GM12878 (cell line): ENCODE measurements at regions not wholly inside any gene's neighbourhood (a gene's known extent, or its start where the extent isn't known, plus 50 kb on each side); places are given as distances from the start of the nearest gene placed in this dataset.

Experiments used
- ATAC-seq: fragments of 200-7000 bp; cut with Tn5 transposase; 3 replicates; pipeline ENCODE4 v1.9.1; 2020; ENCODE audit warnings: mild to moderate bottlenecking, moderate library complexity
- BruUV-seq: library from RNA; stranded (reverse); fragments of 400-500 nt; replicated peaks from 2 replicates; lab custom pipeline; 2021; lab: Mats Ljungman, UMichigan
- CTCF ChIA-PET: fragments of 300-600 bp; sonication (Branson Sonifier 250); formaldehyde crosslinking; extraction: SDS; loops from one replicate; lab custom pipeline; 2021; ENCODE audit warnings: inconsistent platforms; lab: Yijun Ruan, JAX
- POLR2A ChIA-PET: fragments of 350-600 bp; formaldehyde crosslinking; extraction: SDS; loops from one replicate; lab custom pipeline; 2021; ENCODE audit warnings: inconsistent platforms; lab: Charles Lee
- RAD21 ChIA-PET: fragments of 300-600 bp; sonication (Branson Sonifier 250); formaldehyde crosslinking; loops from one replicate; lab custom pipeline; 2023; ENCODE audit warnings: antibody characterized with exemption; ENCODE audit not compliant: unreplicated experiment; lab: Charles Lee
- SMC1A ChIA-PET: fragments of 300-600 bp; sonication (Branson Sonifier 250); formaldehyde crosslinking; loops from one replicate; lab custom pipeline; 2023; ENCODE audit not compliant: unreplicated experiment, uncharacterized antibody; lab: Charles Lee
- DNase-seq: peaks from one replicate; pipeline ENCODE4 v3.0.0-alpha.2; 2011; ENCODE audit warnings: low read depth, low spot score
- FAIRE-seq: peaks from 3 replicates; lab custom pipeline; 2011; peaks lifted over from hg19 to GRCh38; lab: Jason Lieb, UNC
- H2AFZ ChIP-seq: 2 replicates; pipeline ENCODE4 v1.6.0; 2011; ENCODE audit warnings: low read depth, low read length, control low read depth; ENCODE audit not compliant: control insufficient read depth
- H3K27ac ChIP-seq: 2 replicates; pipeline ENCODE4 v1.5.1; 2011; ENCODE audit warnings: control low read depth; ENCODE audit not compliant: control insufficient read depth, insufficient read depth
- H3K27me3 ChIP-seq, 2 experiments: replicated peaks in 1 of 2; 2 replicates each; pipeline versions ENCODE4 v1.6.0 to v1.6.1; 2011; ENCODE audit warnings: low read length in 1 of 2; ENCODE audit not compliant: control insufficient read depth in 2 of 2, insufficient read depth in 2 of 2
- H3K36me3 ChIP-seq, 2 experiments: 2 replicates each; pipeline ENCODE4 v1.5.1; 2011; ENCODE audit warnings: low read length in 1 of 2; ENCODE audit not compliant: control insufficient read depth in 2 of 2, insufficient read depth in 2 of 2
- H3K4me1 ChIP-seq: 2 replicates; pipeline ENCODE4 v1.6.1; 2011; ENCODE audit warnings: mild to moderate bottlenecking, low read length, moderate library complexity, mixed read lengths; ENCODE audit not compliant: control insufficient read depth, insufficient read depth
- H3K4me2 ChIP-seq: 2 replicates; pipeline ENCODE4 v1.6.0; 2011; ENCODE audit warnings: control low read depth; ENCODE audit not compliant: control insufficient read depth, insufficient read depth
- H3K4me3 ChIP-seq: fragments of 200-600 bp; sonication (generic); 2 replicates; pipeline ENCODE4 v1.5.1; 2016
- H3K79me2 ChIP-seq: 2 replicates; pipeline ENCODE4 v1.6.0; 2011; ENCODE audit warnings: low read length; ENCODE audit not compliant: control insufficient read depth, insufficient read depth
- H3K9ac ChIP-seq: 2 replicates; pipeline ENCODE4 v1.8.0; 2011; ENCODE audit warnings: low read length, control low read depth, mixed read lengths; ENCODE audit not compliant: control insufficient read depth, insufficient read depth
- H3K9me3 ChIP-seq: replicated peaks from 3 replicates; pipeline ENCODE4 v1.5.1; 2011; ENCODE audit warnings: mild to moderate bottlenecking, low read length; ENCODE audit not compliant: control insufficient read depth, insufficient read depth
- H4K20me1 ChIP-seq: 2 replicates; pipeline ENCODE4 v1.6.0; 2011; ENCODE audit not compliant: control insufficient read depth, insufficient read depth
- CHD1 ChIP-seq: IDR thresholded peaks from 2 replicates; pipeline ENCODE4 v1.6.1; 2012; ENCODE audit warnings: low read depth, low read length, improper control_type of control experiment
- ESRRA ChIP-seq: IDR thresholded peaks from 2 replicates; pipeline ENCODE4 v1.6.1; 2012; ENCODE audit warnings: mild to moderate bottlenecking, low read length, improper control_type of control experiment
- FOXM1 ChIP-seq: IDR thresholded peaks from 2 replicates; pipeline ENCODE4 v1.6.1; 2012; ENCODE audit warnings: low read depth, mild to moderate bottlenecking, inconsistent platforms, low read length, moderate library complexity
- NR2F1 ChIP-seq: fragments of 450-650 bp; conservative IDR thresholded peaks from 2 replicates; pipeline ENCODE4 v1.6.1; 2017; ENCODE audit warnings: mild to moderate bottlenecking
- NRF1 ChIP-seq: conservative IDR thresholded peaks from 2 replicates; pipeline ENCODE4 v1.6.1; 2011; ENCODE audit warnings: mild to moderate bottlenecking, low read depth, low read length, improper control_type of control experiment
- RBBP5 ChIP-seq: fragments of 200-600 bp; sonication (generic); conservative IDR thresholded peaks from 2 replicates; pipeline ENCODE4 v1.6.1; 2016
- RUNX3 ChIP-seq: IDR thresholded peaks from 2 replicates; pipeline ENCODE4 v1.6.1; 2012; ENCODE audit warnings: low read length, inconsistent platforms
- SMAD5 ChIP-seq: IDR thresholded peaks from 2 replicates; pipeline ENCODE4 v1.6.1; 2016; ENCODE audit warnings: antibody characterized with exemption, low read depth
- SUZ12 ChIP-seq: fragments of 200-600 bp; sonication (generic); IDR thresholded peaks from one replicate; pipeline ENCODE4 v1.6.1; 2018; ENCODE audit warnings: antibody characterized with exemption, mild to moderate bottlenecking; ENCODE audit not compliant: unreplicated experiment
- ZBED1 ChIP-seq: IDR thresholded peaks from 2 replicates; pipeline ENCODE4 v1.6.1; 2016; ENCODE audit warnings: borderline replicate concordance
- ZNF24 ChIP-seq: fragments of 450-650 bp; IDR thresholded peaks from 2 replicates; pipeline ENCODE4 v1.6.1; 2017; ENCODE audit warnings: antibody characterized with exemption, mild to moderate bottlenecking
- ZNF622 ChIP-seq: fragments of 450-650 bp; IDR thresholded peaks from 2 replicates; pipeline ENCODE4 v1.6.1; 2017; ENCODE audit warnings: mild to moderate bottlenecking, inconsistent platforms
- WGBS: methylation state at CpG from one replicate; pipeline ENCODE4 v1.1.6; 2016; ENCODE audit warnings: low lambda C conversion rate; ENCODE audit not compliant: insufficient replicate concordance, insufficient coverage; ENCODE audit errors: missing lambda C conversion rate; 5-methylcytosine and 5-hydroxymethylcytosine counted together
- in situ Hi-C: fragments of 300-500 bp; cut with MboI; formaldehyde crosslinking; loops from 9 replicates; pipeline ENCODE4 v1.14.3; 2018; ENCODE audit warnings: mixed read lengths
- intact Hi-C: fragments of 100-400 bp; cut with micrococcal nuclease; formaldehyde crosslinking; loops from one replicate; pipeline ENCODE4 v1.14.2; 2022; ENCODE audit not compliant: unreplicated experiment
- TF ChIP-seq, protein P1 (sequence below): fragments of 450-650 bp; IDR thresholded peaks from 2 replicates; pipeline ENCODE4 v1.6.1; 2017; ENCODE audit warnings: mild to moderate bottlenecking, low read depth, inconsistent platforms; ENCODE audit not compliant: poor library complexity, severe bottlenecking
- TF ChIP-seq, protein P2 (sequence below): fragments of 450-650 bp; IDR thresholded peaks from 2 replicates; pipeline ENCODE4 v1.6.1; 2017; ENCODE audit warnings: mild to moderate bottlenecking, moderate library complexity

DNA sequence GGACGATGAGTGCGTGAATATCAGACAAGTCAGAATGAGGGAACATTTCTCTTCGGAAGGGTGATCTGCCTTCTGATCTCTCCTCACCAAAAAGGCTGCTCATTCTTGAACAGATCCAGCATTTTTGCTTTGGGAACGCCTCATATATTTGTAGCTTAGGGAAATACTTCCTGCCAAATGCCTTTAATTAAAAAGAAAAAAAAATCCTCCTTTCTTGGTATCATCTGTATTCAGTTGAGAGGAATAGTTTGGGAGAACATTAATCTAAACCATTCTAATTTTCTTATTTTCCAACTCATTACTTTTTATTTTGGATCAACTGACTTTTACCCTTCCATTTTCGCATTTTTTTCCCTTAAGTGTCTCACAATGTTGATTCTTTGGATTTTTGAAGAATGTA is 163.4 kb downstream of the SNX18 start:
- ChIA-PET RAD21 (no interaction called here), CTCF (no interaction called here), POLR2A (no interaction called here), SMC1A (interaction anchor here (0.6 kb wide), 2 partner anchors 64 to 125 kb away, joined by 3 to 5 read pairs; no protein-coding TSS in a partner anchor)
- TF ChIP-seq, protein P1, sequence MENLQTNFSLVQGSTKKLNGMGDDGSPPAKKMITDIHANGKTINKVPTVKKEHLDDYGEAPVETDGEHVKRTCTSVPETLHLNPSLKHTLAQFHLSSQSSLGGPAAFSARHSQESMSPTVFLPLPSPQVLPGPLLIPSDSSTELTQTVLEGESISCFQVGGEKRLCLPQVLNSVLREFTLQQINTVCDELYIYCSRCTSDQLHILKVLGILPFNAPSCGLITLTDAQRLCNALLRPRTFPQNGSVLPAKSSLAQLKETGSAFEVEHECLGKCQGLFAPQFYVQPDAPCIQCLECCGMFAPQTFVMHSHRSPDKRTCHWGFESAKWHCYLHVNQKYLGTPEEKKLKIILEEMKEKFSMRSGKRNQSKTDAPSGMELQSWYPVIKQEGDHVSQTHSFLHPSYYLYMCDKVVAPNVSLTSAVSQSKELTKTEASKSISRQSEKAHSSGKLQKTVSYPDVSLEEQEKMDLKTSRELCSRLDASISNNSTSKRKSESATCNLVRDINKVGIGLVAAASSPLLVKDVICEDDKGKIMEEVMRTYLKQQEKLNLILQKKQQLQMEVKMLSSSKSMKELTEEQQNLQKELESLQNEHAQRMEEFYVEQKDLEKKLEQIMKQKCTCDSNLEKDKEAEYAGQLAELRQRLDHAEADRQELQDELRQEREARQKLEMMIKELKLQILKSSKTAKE: no peak
- TF ChIP-seq SMAD5 (no peak), CHD1 (no peak), ZBED1 (no peak), SUZ12 (no peak), RUNX3 (no peak)
- in situ Hi-C loops: no loop called here
- Histone ChIP-seq H3K9me3 (no peaks in the 10 kb centered on the region), H3K27me3 (no peaks in the 10 kb centered on the region), H4K20me1 (no peaks in the 10 kb centered on the region), H3K36me3 (no peaks in the 10 kb centered on the region), H3K79me2 (no peaks in the 10 kb centered on the region), H3K27ac (no peak overlapping the region), H3K9ac (no peak overlapping the region), H2AFZ (no peak overlapping the region), H3K4me2 (no peak overlapping the region), H3K4me1 (no peaks in the 10 kb centered on the region), H3K4me3 (no peak overlapping the region)
- intact Hi-C loops: no loop called here
- BruUV-seq: no TSS peak
- DNase-seq (no peak), FAIRE-seq (no peak), ATAC-seq (no peak)
- WGBS: 17% methylated on average over 5 of the region's 5 CpGs

DNA sequence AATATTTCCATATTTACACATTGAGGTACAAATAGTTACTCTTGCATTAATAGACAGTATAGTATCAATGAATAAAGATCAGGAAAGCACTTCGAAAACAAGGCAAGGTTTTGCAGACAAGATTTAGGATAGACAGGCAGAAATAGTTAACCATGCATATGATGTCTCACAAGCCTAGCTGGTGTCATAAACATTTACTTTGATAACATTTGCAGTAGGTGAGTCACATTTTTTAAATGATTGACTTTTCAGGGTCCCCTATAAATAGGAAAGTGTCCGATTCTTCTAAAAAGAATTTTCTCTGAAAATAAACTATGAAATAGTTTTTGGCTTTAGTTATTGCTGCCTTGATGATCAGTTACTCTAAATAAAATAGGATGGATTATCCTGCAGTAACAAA is 162.1 kb downstream of the SNX18 start:
- no peak for ATAC-seq
- no peak for DNase-seq
- intact Hi-C loops (no loop called here), in situ Hi-C loops (no loop called here)
- no peaks in the 10 kb centered on the region for H3K36me3 ChIP-seq
- FAIRE-seq: no peak
- WGBS: 63% methylated on average over 2 of the region's 2 CpGs
- ChIA-PET RAD21 (no interaction called here), POLR2A (no interaction called here), CTCF (no interaction called here), SMC1A (no interaction called here)
- H3K79me2 ChIP-seq: no peaks in the 10 kb centered on the region
- no peaks in the 10 kb centered on the region for H3K27me3 ChIP-seq
- H3K4me3 ChIP-seq: no peak overlapping the region
- no TSS peak for BruUV-seq
- no peaks in the 10 kb centered on the region for H3K9me3 ChIP-seq
- H3K27ac ChIP-seq: no peak overlapping the region
- no peaks in the 10 kb centered on the region for H3K4me1 ChIP-seq
- no peak overlapping the region for H2AFZ ChIP-seq
- no peak overlapping the region for H3K4me2 ChIP-seq
- no peak overlapping the region for H3K9ac ChIP-seq
- H4K20me1 ChIP-seq: no peaks in the 10 kb centered on the region
- TF ChIP-seq ESRRA (no peak), RBBP5 (no peak), NR2F1 (no peak), ZNF622 (no peak), ZNF24 (no peak), NRF1 (no peak), FOXM1 (no peak)
- TF ChIP-seq, protein P2, sequence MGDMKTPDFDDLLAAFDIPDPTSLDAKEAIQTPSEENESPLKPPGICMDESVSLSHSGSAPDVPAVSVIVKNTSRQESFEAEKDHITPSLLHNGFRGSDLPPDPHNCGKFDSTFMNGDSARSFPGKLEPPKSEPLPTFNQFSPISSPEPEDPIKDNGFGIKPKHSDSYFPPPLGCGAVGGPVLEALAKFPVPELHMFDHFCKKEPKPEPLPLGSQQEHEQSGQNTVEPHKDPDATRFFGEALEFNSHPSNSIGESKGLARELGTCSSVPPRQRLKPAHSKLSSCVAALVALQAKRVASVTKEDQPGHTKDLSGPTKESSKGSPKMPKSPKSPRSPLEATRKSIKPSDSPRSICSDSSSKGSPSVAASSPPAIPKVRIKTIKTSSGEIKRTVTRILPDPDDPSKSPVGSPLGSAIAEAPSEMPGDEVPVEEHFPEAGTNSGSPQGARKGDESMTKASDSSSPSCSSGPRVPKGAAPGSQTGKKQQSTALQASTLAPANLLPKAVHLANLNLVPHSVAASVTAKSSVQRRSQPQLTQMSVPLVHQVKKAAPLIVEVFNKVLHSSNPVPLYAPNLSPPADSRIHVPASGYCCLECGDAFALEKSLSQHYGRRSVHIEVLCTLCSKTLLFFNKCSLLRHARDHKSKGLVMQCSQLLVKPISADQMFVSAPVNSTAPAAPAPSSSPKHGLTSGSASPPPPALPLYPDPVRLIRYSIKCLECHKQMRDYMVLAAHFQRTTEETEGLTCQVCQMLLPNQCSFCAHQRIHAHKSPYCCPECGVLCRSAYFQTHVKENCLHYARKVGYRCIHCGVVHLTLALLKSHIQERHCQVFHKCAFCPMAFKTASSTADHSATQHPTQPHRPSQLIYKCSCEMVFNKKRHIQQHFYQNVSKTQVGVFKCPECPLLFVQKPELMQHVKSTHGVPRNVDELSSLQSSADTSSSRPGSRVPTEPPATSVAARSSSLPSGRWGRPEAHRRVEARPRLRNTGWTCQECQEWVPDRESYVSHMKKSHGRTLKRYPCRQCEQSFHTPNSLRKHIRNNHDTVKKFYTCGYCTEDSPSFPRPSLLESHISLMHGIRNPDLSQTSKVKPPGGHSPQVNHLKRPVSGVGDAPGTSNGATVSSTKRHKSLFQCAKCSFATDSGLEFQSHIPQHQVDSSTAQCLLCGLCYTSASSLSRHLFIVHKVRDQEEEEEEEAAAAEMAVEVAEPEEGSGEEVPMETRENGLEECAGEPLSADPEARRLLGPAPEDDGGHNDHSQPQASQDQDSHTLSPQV: no peak
